IMR-90 (cell line): ENCODE measurements at regions not wholly inside any gene's neighbourhood (a gene's known extent, or its start where the extent isn't known, plus 50 kb on each side); places are given as distances from the start of the nearest gene placed in this dataset.

Experiments used
- ATAC-seq: fragments of 200-7000 bp; cut with Tn5 transposase; 2 replicates; pipeline ENCODE4 v1.9.1; 2020; ENCODE audit warnings: low read depth, mild to moderate bottlenecking, moderate library complexity
- BruUV-seq: library from RNA; stranded (reverse); fragments of 400-500 nt; replicated peaks from 2 replicates; lab custom pipeline; 2021; lab: Mats Ljungman, UMichigan
- CTCF ChIA-PET: fragments of 300-600 bp; formaldehyde crosslinking; extraction: SDS; loops from one replicate; lab custom pipeline; 2021; ENCODE audit warnings: antibody characterized with exemption; lab: Yijun Ruan, JAX
- POLR2A ChIA-PET: fragments of 300-600 bp; sonication (Branson Sonifier 250); formaldehyde crosslinking; loops from one replicate; lab custom pipeline; 2022; ENCODE audit warnings: antibody characterized with exemption; ENCODE audit not compliant: unreplicated experiment; lab: Charles Lee
- DNase-seq: peaks from one replicate; pipeline ENCODE4 v3.0.0; 2013
- H2AFZ ChIP-seq: replicated peaks from 2 replicates; pipeline ENCODE3; 2013; ENCODE audit warnings: low read length, mild to moderate bottlenecking; ENCODE audit not compliant: poor library complexity
- H2AK5ac ChIP-seq: 2 replicates; pipeline ENCODE4 v1.6.1; 2013; ENCODE audit warnings: low read depth, low read length, inconsistent platforms
- H2AK9ac ChIP-seq: replicated peaks from 2 replicates; pipeline ENCODE3; 2013; ENCODE audit warnings: mild to moderate bottlenecking, low read depth, low read length, moderate library complexity; ENCODE audit not compliant: poor library complexity
- H2BK120ac ChIP-seq: 2 replicates; pipeline ENCODE4 v1.6.1; 2013; ENCODE audit warnings: low read depth, low read length, inconsistent platforms
- H2BK15ac ChIP-seq: 3 replicates; pipeline ENCODE4 v1.6.1; 2013; ENCODE audit warnings: low read depth, low read length, inconsistent platforms
- H2BK20ac ChIP-seq: 2 replicates; pipeline ENCODE4 v1.6.1; 2013; ENCODE audit warnings: low read depth, mild to moderate bottlenecking, inconsistent platforms, low read length, moderate library complexity
- H2BK5ac ChIP-seq: 2 replicates; pipeline ENCODE4 v1.6.1; 2013; ENCODE audit warnings: mild to moderate bottlenecking, low read depth, low read length, inconsistent platforms; ENCODE audit not compliant: poor library complexity, severe bottlenecking
- H3K14ac ChIP-seq: replicated peaks from 2 replicates; pipeline ENCODE4 v1.6.1; 2013; ENCODE audit warnings: low read depth, low read length, inconsistent platforms
- H3K18ac ChIP-seq: 2 replicates; pipeline ENCODE4 v1.6.1; 2013; ENCODE audit warnings: low read depth, low read length, control low read depth
- H3K23ac ChIP-seq: 2 replicates; pipeline ENCODE4 v1.6.1; 2013; ENCODE audit warnings: low read depth, low read length, inconsistent platforms
- H3K27ac ChIP-seq: 2 replicates; pipeline ENCODE4 v1.5.1; 2013; ENCODE audit warnings: mild to moderate bottlenecking, control low read depth, low read length; ENCODE audit not compliant: insufficient read depth
- H3K27me3 ChIP-seq: 2 replicates; pipeline ENCODE4 v1.6.1; 2013; ENCODE audit warnings: low read length; ENCODE audit not compliant: control insufficient read depth, insufficient read depth
- H3K36me3 ChIP-seq: 2 replicates; pipeline ENCODE4 v1.6.1; 2013; ENCODE audit warnings: low read length, mixed read lengths; ENCODE audit not compliant: control insufficient read depth, insufficient read depth
- H3K4ac ChIP-seq: 2 replicates; pipeline ENCODE4 v1.6.1; 2013; ENCODE audit warnings: low read depth, low read length, inconsistent platforms
- H3K4me1 ChIP-seq: 2 replicates; pipeline ENCODE4 v1.6.1; 2013; ENCODE audit warnings: low read length, mixed read lengths; ENCODE audit not compliant: control insufficient read depth, insufficient read depth
- H3K4me2 ChIP-seq: 2 replicates; pipeline ENCODE4 v1.6.1; 2013; ENCODE audit warnings: low read depth, mild to moderate bottlenecking, control low read depth, low read length, moderate library complexity
- H3K4me3 ChIP-seq: 2 replicates; pipeline ENCODE4 v1.5.1; 2013; ENCODE audit warnings: low read depth, mild to moderate bottlenecking, control low read depth, low read length, moderate library complexity; ENCODE audit not compliant: insufficient read depth
- H3K56ac ChIP-seq: 2 replicates; pipeline ENCODE4 v1.6.1; 2013; ENCODE audit warnings: low read length, inconsistent platforms; ENCODE audit not compliant: insufficient read depth; ENCODE audit errors: extremely low read depth
- H3K79me1 ChIP-seq, 2 experiments: 2 replicates each; pipeline ENCODE4 v1.6.1; 2013; ENCODE audit warnings: low read length in 2 of 2, inconsistent platforms in 1 of 2, low read depth in 1 of 2
- H3K9ac ChIP-seq: 2 replicates; pipeline ENCODE4 v1.6.1; 2013; ENCODE audit warnings: low read depth, low read length, control low read depth
- H3K9me1 ChIP-seq: 2 replicates; pipeline ENCODE4 v1.6.1; 2013; ENCODE audit warnings: low read length, inconsistent platforms; ENCODE audit not compliant: insufficient read depth
- H3K9me3 ChIP-seq: 2 replicates; pipeline ENCODE4 v1.6.1; 2013; ENCODE audit warnings: low read length; ENCODE audit not compliant: control insufficient read depth, insufficient read depth
- H4K20me1 ChIP-seq: 2 replicates; pipeline ENCODE4 v1.6.1; 2013; ENCODE audit warnings: low read length, inconsistent platforms; ENCODE audit not compliant: insufficient read depth
- H4K5ac ChIP-seq: 2 replicates; pipeline ENCODE4 v1.6.1; 2013; ENCODE audit warnings: mild to moderate bottlenecking, low read depth, low read length, control low read depth
- H4K8ac ChIP-seq, 2 experiments: 2 replicates each; pipeline ENCODE4 v1.6.1; 2013; ENCODE audit warnings: low read depth in 2 of 2, low read length in 2 of 2, control low read depth in 1 of 2, inconsistent platforms in 1 of 2
- H4K91ac ChIP-seq: 2 replicates; pipeline ENCODE4 v1.6.1; 2013; ENCODE audit warnings: low read depth, low read length, inconsistent platforms; ENCODE audit not compliant: insufficient read depth
- BHLHE40 ChIP-seq: fragments of 150-350 bp; IDR thresholded peaks from 2 replicates; pipeline ENCODE4 v1.6.1; 2016; ENCODE audit warnings: mild to moderate bottlenecking, low read depth, low read length
- CEBPB ChIP-seq: IDR thresholded peaks from 2 replicates; pipeline ENCODE4 v1.6.1; 2012; ENCODE audit warnings: low read depth, low read length, improper control_type of control experiment
- CHD1 ChIP-seq: IDR thresholded peaks from 2 replicates; pipeline ENCODE4 v1.6.1; 2012; ENCODE audit warnings: low read depth, low read length, improper control_type of control experiment
- CTCF ChIP-seq: conservative IDR thresholded peaks from 2 replicates; pipeline ENCODE4 v1.5.1; 2012; ENCODE audit warnings: mild to moderate bottlenecking, low read depth, low read length, improper control_type of control experiment
- FOS ChIP-seq: fragments of 150-350 bp; IDR thresholded peaks from 2 replicates; pipeline ENCODE4 v1.6.1; 2016; ENCODE audit warnings: low read depth, low read length
- MAFK ChIP-seq: IDR thresholded peaks from 2 replicates; pipeline ENCODE4 v1.6.1; 2012; ENCODE audit warnings: low read depth, low read length, improper control_type of control experiment
- MAZ ChIP-seq: IDR thresholded peaks from 2 replicates; pipeline ENCODE4 v1.6.1; 2012; ENCODE audit warnings: low read depth, mild to moderate bottlenecking, low read length, improper control_type of control experiment, moderate library complexity, borderline replicate concordance
- MXI1 ChIP-seq: IDR thresholded peaks from 2 replicates; pipeline ENCODE4 v1.6.1; 2012; ENCODE audit warnings: low read depth, mild to moderate bottlenecking, low read length, moderate library complexity, borderline replicate concordance
- NFE2L2 ChIP-seq: fragments of 150-350 bp; IDR thresholded peaks from 2 replicates; pipeline ENCODE4 v1.6.1; 2016; ENCODE audit warnings: low read depth, mild to moderate bottlenecking, low read length
- POLR2A ChIP-seq: IDR thresholded peaks from 2 replicates; pipeline ENCODE4 v1.6.1; 2012; ENCODE audit warnings: mild to moderate bottlenecking, low read depth, low read length
- RAD21 ChIP-seq: IDR thresholded peaks from 2 replicates; pipeline ENCODE4 v1.6.1; 2012; ENCODE audit warnings: low read length, improper control_type of control experiment
- RCOR1 ChIP-seq: IDR thresholded peaks from 2 replicates; pipeline ENCODE4 v1.6.1; 2012; ENCODE audit warnings: mild to moderate bottlenecking, low read length, improper control_type of control experiment; ENCODE audit not compliant: insufficient replicate concordance
- RFX5 ChIP-seq: IDR thresholded peaks from 2 replicates; pipeline ENCODE4 v1.8.0; 2012; ENCODE audit warnings: low read depth, mild to moderate bottlenecking, low read length, moderate library complexity
- SMC3 ChIP-seq: fragments of 150-350 bp; IDR thresholded peaks from 2 replicates; pipeline ENCODE4 v1.6.1; 2016; ENCODE audit warnings: low read depth, mild to moderate bottlenecking, antibody characterized with exemption, low read length, moderate library complexity
- USF2 ChIP-seq: fragments of 150-350 bp; IDR thresholded peaks from 2 replicates; pipeline ENCODE4 v1.6.1; 2017; ENCODE audit warnings: mild to moderate bottlenecking, antibody characterized with exemption, low read length, low read depth
- WGBS, 2 experiments: methylation state at CpG; one replicate each; pipeline versions ENCODE4 v1.1.5 to v1.1.7; 2013; ENCODE audit warnings: missing lambda C conversion rate in 2 of 2; ENCODE audit not compliant: insufficient read length in 1 of 2; ENCODE audit errors: extremely low coverage in 2 of 2; 5-methylcytosine and 5-hydroxymethylcytosine counted together
- dilution Hi-C: fragments of 300-500 bp; cut with HindIII; formaldehyde crosslinking; loops from one replicate; pipeline ENCODE4 v1.14.3; 2018; ENCODE audit warnings: low sequenced_read_pairs; ENCODE audit not compliant: unreplicated experiment
- in situ Hi-C: fragments of 300-500 bp; cut with MboI; formaldehyde crosslinking; loops from 3 replicates; pipeline ENCODE4 v1.14.3; 2019; ENCODE audit warnings: low sequenced_read_pairs, inconsistent platforms, mixed read lengths
- intact Hi-C: fragments of 100-400 bp; cut with micrococcal nuclease; formaldehyde crosslinking; loops from 2 replicates; pipeline ENCODE4 v1.10.0; 2022

- in situ Hi-C loops, result loop anchor here (5.0 to 25.0 kb wide), 5 partner anchors 140 to 1208 kb away; partner anchors contain the start of gene VCAN
- no peak overlapping the region for H3K4me2 ChIP-seq
- CTCF ChIA-PET, result no interaction called here
Observed at GRCh38 chr5:82354543-82354942, 76.4 kb upstream of the RPS23 start.

More at GRCh38 chr5:82354543-82354942, 76.4 kb upstream of the RPS23 start:
- no peak overlapping the region for H3K4ac ChIP-seq
- no peak overlapping the region for H2AFZ ChIP-seq
- intact Hi-C loops, result loop anchor here (5.0 kb wide), 1 partner anchor 723 kb away; the partner anchor contains the start of genes TMEM167A and XRCC4
- H2BK20ac ChIP-seq, result no peak overlapping the region
- H3K9ac ChIP-seq, result no peak overlapping the region
- H2BK120ac ChIP-seq, result no peak overlapping the region
- no peak overlapping the region for H2BK15ac ChIP-seq
- H4K8ac ChIP-seq, result no peak overlapping the region
- peaks cover 17% of the 10 kb centered on the region for H3K4me1 ChIP-seq
- ATAC-seq, result no peak
- no peak overlapping the region for H3K56ac ChIP-seq
- peaks cover 10% of the 10 kb centered on the region for H3K9me1 ChIP-seq
- no peak overlapping the region for H3K4me3 ChIP-seq
- H3K9me3 ChIP-seq, result no peaks in the 10 kb centered on the region
- H2AK9ac ChIP-seq, result no peak overlapping the region
- H2AK5ac ChIP-seq, result no peak overlapping the region; the same call in 1 of the 2 replicates
- TF ChIP-seq BHLHE40 (no peak), MAZ (no peak), NFE2L2 (no peak), CTCF (no peak), MAFK (no peak), RCOR1 (no peak), POLR2A (no peak), SMC3 (no peak), USF2 (no peak), RFX5 (no peak), RAD21 (no peak), CHD1 (no peak), CEBPB (no peak), MXI1 (no peak), FOS (no peak)
- no TSS peak for BruUV-seq
- no peaks in the 10 kb centered on the region for H3K79me1 ChIP-seq
- no peak overlapping the region for H3K27ac ChIP-seq
- dilution Hi-C loops, result no loop called here
- no peak overlapping the region for H2BK5ac ChIP-seq
- no peak overlapping the region for H4K5ac ChIP-seq
- POLR2A ChIA-PET, result no interaction called here
- H3K36me3 ChIP-seq, result no peaks in the 10 kb centered on the region
- no CpG with 5 or more reads among the region's 2 CpGs for WGBS, 2 experiments
- DNase-seq, result no peak
- no peak overlapping the region for H3K14ac ChIP-seq
- H4K91ac ChIP-seq, result no peak overlapping the region
- no peak overlapping the region for H3K23ac ChIP-seq
- no peak overlapping the region for H3K18ac ChIP-seq
- H4K20me1 ChIP-seq, result no peaks in the 10 kb centered on the region
- no peaks in the 10 kb centered on the region for H3K27me3 ChIP-seq
